ENCODE measurements at regions not wholly inside any gene's neighbourhood (a gene's known extent, or its start where the extent isn't known, plus 50 kb on each side); places are given as distances from the start of the nearest gene placed in this dataset.

- H3K9me3 Mint-ChIP-seq: no peaks in the 10 kb centered on the region
- H2AFZ ChIP-seq: peak overlapping the region; percentile 35; the same call in 1 of the 2 replicates
- H3K4me1 Mint-ChIP-seq: peaks cover 17% of the 10 kb centered on the region
- H3K4me2 ChIP-seq: no peak overlapping the region
- no peaks in the 10 kb centered on the region for H3K36me3 Mint-ChIP-seq (ENCODE audit: low read depth)
- H3K4me3 ChIP-seq: no peak overlapping the region
- H3K27me3 Mint-ChIP-seq (ENCODE audit: insufficient read depth, low read depth, poor library complexity): no peaks in the 10 kb centered on the region
- H3K4me3 Mint-ChIP-seq: no peak overlapping the region
- ATAC-seq (no peak), DNase-seq (ENCODE audit: low spot score) (peak; percentile 14)
- H3K79me2 ChIP-seq (replicated peaks; ENCODE audit: insufficient read depth): no peaks in the 10 kb centered on the region
- H3F3A ChIP-seq (replicated peaks; ENCODE audit: low read depth): no peaks in the 10 kb centered on the region
- no peak overlapping the region for H3K27ac Mint-ChIP-seq
- no peaks in the 10 kb centered on the region for H4K20me1 ChIP-seq (replicated peaks; ENCODE audit: insufficient read depth)
- H3K27ac ChIP-seq (ENCODE audit: low read depth): no peak overlapping the region
- no peaks in the 10 kb centered on the region for H3K9me2 ChIP-seq (ENCODE audit: insufficient read depth)
- H3K4me1 ChIP-seq (ENCODE audit: insufficient read depth): 0 out of 2 replicates have a peak, but pooled peaks cover 6% of the 10 kb centered on the region
- no peaks in the 10 kb centered on the region for H3K27me3 ChIP-seq (ENCODE audit: insufficient read depth)
- H3K36me3 ChIP-seq (ENCODE audit: insufficient read depth): no peaks in the 10 kb centered on the region
- TF ChIP-seq EZH2 (IDR thresholded peaks at IDR 0.05; ENCODE audit: low read depth, unreplicated experiment) (no peak), CTCF (conservative IDR thresholded peaks at IDR 0.05; ENCODE audit: low read depth in 2 of 2) (no peak), ETS1 (IDR thresholded peaks at IDR 0.05) (no peak), ZNF114 (CRISPR knock-in tag; IDR thresholded peaks at IDR 0.05) (no peak)
These were observed 499.0 kb downstream of the GALC start for GRCh38 chr14:87494010-87494409.

- ATAC-seq (no peak), DNase-seq (ENCODE audit: low spot score) (no peak)
- no peak for TF ChIP-seq JUNB (IDR thresholded peaks at IDR 0.05; ENCODE audit: unreplicated experiment)
- TF ChIP-seq POLR2AphosphoS5 (IDR thresholded peaks at IDR 0.05; ENCODE audit: low read depth): no peak
- TF ChIP-seq ZNF114 (CRISPR knock-in tag; IDR thresholded peaks at IDR 0.05): no peak
- no peak for TF ChIP-seq ZNF331 (CRISPR knock-in tag; IDR thresholded peaks at IDR 0.05; ENCODE audit: low read depth)
- TF ChIP-seq EZH2phosphoT487 (IDR thresholded peaks at IDR 0.05; ENCODE audit: unreplicated experiment): no peak
- no peak for TF ChIP-seq EZH2 (IDR thresholded peaks at IDR 0.05; ENCODE audit: low read depth, unreplicated experiment)
- no peak for TF ChIP-seq STAT1 (IDR thresholded peaks at IDR 0.05; ENCODE audit: unreplicated experiment)
- Mint-ChIP-seq H3K36me3 (ENCODE audit: low read depth) (no peaks in the 10 kb centered on the region), H3K4me1 (peaks cover 17% of the 10 kb centered on the region), H3K27me3 (ENCODE audit: insufficient read depth, low read depth, poor library complexity) (no peaks in the 10 kb centered on the region), H3K9me3 (no peaks in the 10 kb centered on the region), H3K27ac (0 out of 2 replicates have a peak overlapping the region, but pooled peaks have one; percentile 1), H3K4me3 (no peak overlapping the region)
- H3K4me3 ChIP-seq: no peak overlapping the region
- H3K4me2 ChIP-seq: no peak overlapping the region
- H3K27me3 ChIP-seq (ENCODE audit: insufficient read depth): no peaks in the 10 kb centered on the region
- 0 out of 2 replicates have a peak, but pooled peaks cover 6% of the 10 kb centered on the region for H3K4me1 ChIP-seq (ENCODE audit: insufficient read depth)
- H3K79me2 ChIP-seq (replicated peaks; ENCODE audit: insufficient read depth): no peaks in the 10 kb centered on the region
- H3F3A ChIP-seq (replicated peaks; ENCODE audit: low read depth): no peaks in the 10 kb centered on the region
- no peak overlapping the region for H3K27ac ChIP-seq (ENCODE audit: low read depth)
- H3K36me3 ChIP-seq (ENCODE audit: insufficient read depth): no peaks in the 10 kb centered on the region
- H2AFZ ChIP-seq: no peak overlapping the region
- no peaks in the 10 kb centered on the region for H3K9me2 ChIP-seq (ENCODE audit: insufficient read depth)
- H4K20me1 ChIP-seq (replicated peaks; ENCODE audit: insufficient read depth): no peaks in the 10 kb centered on the region
These were observed 500.4 kb downstream of the GALC start for GRCh38 chr14:87492561-87492960.

Data from GM23338 (cell line).